Thoracic aorta (tissue), 2 donors: ENCODE measurements at regions not wholly inside any gene's neighbourhood (a gene's known extent, or its start where the extent isn't known, plus 50 kb on each side); places are given as distances from the start of the nearest gene placed in this dataset.

Experiments
- ATAC-seq: fragments of 150-250 bp; one replicate; pipeline ENCODE4 v1.8.0; 2017; ENCODE audit warnings: low read depth; ENCODE audit not compliant: insufficient number of reproducible peaks, low FRiP score
- DNase-seq: peaks from one replicate; pipeline ENCODE4 v3.0.0-alpha.2; 2020; ENCODE audit warnings: low spot score
- H3K27ac ChIP-seq, 2 donors: fragments of 200-600 bp; sonication (generic); 1 replicate in 1 of 2; 2 replicates in 1 of 2; pipeline ENCODE4 v1.5.1; 2016; ENCODE audit warnings: mild to moderate bottlenecking in 2 of 2, moderate library complexity in 2 of 2
- H3K27me3 ChIP-seq: fragments of 200-600 bp; sonication (generic); replicated peaks from 2 replicates; pipeline ENCODE4 v1.6.0; 2016; ENCODE audit warnings: mild to moderate bottlenecking; ENCODE audit not compliant: insufficient read depth
- H3K36me3 ChIP-seq: fragments of 200-600 bp; sonication (generic); one replicate; pipeline ENCODE4 v1.5.1; 2016
- H3K4me1 ChIP-seq, 2 donors: fragments of 200-600 bp; sonication (generic); 1 replicate in 1 of 2; 2 replicates in 1 of 2; pipeline versions ENCODE4 v1.5.1 to v1.6.0; 2016; ENCODE audit warnings: low read depth in 2 of 2, mild to moderate bottlenecking in 1 of 2; ENCODE audit not compliant: control insufficient read depth in 1 of 2
- H3K4me3 ChIP-seq: fragments of 200-600 bp; sonication (generic); 2 replicates; pipeline ENCODE4 v1.5.1; 2016; ENCODE audit warnings: mild to moderate bottlenecking
- H3K9me3 ChIP-seq: fragments of 200-600 bp; sonication (generic); 2 replicates; pipeline ENCODE4 v1.5.1; 2016
- TF ChIP-seq, protein P1 (sequence below): fragments of 200-600 bp; sonication (generic); IDR thresholded peaks from one replicate; pipeline ENCODE4 v1.5.1; 2019; ENCODE audit warnings: antibody characterized with exemption

DNA sequence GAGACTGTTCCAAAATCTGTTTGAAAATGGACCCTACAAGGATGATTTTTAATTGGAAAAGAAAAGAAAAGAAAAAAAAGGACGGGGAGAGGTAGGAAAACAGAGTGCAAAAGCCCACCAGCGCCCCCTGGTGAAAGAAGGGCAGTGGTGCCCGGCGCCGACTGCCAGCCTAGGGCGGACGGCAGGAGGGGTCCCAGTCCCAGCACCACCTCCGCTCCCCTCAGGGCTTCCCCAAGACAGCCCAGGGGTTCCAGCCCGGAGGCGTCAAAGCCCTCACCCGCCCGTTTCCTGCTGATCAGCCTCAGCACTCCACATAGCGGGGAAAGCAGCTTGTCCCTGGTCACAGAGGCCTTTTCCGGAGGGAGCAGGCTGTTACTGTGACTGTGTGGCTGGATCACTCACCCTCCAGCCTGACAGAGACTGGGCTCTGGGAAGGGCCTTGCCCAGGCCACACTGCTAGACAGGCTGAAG, 213.9 kb downstream of the TFCP2L1 start:
- DNase-seq (no peak), ATAC-seq (no peak)
- no peaks in the 10 kb centered on the region for H3K9me3 ChIP-seq
- no peaks in the 10 kb centered on the region for H3K27me3 ChIP-seq
- no peak overlapping the region for H3K4me3 ChIP-seq
- no peak overlapping the region for H3K27ac ChIP-seq
- H3K36me3 ChIP-seq, result no peaks in the 10 kb centered on the region
- TF ChIP-seq, protein P1, sequence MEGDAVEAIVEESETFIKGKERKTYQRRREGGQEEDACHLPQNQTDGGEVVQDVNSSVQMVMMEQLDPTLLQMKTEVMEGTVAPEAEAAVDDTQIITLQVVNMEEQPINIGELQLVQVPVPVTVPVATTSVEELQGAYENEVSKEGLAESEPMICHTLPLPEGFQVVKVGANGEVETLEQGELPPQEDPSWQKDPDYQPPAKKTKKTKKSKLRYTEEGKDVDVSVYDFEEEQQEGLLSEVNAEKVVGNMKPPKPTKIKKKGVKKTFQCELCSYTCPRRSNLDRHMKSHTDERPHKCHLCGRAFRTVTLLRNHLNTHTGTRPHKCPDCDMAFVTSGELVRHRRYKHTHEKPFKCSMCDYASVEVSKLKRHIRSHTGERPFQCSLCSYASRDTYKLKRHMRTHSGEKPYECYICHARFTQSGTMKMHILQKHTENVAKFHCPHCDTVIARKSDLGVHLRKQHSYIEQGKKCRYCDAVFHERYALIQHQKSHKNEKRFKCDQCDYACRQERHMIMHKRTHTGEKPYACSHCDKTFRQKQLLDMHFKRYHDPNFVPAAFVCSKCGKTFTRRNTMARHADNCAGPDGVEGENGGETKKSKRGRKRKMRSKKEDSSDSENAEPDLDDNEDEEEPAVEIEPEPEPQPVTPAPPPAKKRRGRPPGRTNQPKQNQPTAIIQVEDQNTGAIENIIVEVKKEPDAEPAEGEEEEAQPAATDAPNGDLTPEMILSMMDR, result peak; percentile 98
- H3K4me1 ChIP-seq, result peaks cover 2 to 5% of the 10 kb centered on the region in 2 donors

DNA sequence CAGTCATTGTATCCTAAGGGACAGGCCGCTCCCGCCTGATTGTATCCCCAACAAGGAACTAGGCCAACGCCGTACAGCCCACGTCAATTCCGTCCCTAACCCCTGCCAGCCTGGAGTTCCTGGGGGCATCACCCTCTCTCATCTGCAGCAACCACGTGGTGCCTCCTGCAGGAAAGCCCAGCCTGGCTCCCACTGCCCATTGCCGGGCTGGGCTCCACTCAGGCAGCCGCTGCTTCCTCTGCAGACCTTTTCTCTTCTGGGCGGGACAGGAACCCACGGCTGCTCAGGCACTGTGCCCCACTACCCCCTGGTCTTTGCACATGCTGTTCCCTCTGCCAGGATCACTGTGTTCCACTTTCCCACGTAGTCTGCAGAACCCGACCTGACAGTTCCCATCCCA, 212.2 kb downstream of the TFCP2L1 start:
- TF ChIP-seq, protein P1, result no peak
- Histone ChIP-seq H3K36me3 (no peaks in the 10 kb centered on the region), H3K27me3 (no peaks in the 10 kb centered on the region), H3K9me3 (no peaks in the 10 kb centered on the region), H3K27ac (no peak overlapping the region), H3K4me1 (peaks cover 2 to 5% of the 10 kb centered on the region in 2 donors), H3K4me3 (no peak overlapping the region)
- DNase-seq, result no peak
- ATAC-seq, result no peak

DNA sequence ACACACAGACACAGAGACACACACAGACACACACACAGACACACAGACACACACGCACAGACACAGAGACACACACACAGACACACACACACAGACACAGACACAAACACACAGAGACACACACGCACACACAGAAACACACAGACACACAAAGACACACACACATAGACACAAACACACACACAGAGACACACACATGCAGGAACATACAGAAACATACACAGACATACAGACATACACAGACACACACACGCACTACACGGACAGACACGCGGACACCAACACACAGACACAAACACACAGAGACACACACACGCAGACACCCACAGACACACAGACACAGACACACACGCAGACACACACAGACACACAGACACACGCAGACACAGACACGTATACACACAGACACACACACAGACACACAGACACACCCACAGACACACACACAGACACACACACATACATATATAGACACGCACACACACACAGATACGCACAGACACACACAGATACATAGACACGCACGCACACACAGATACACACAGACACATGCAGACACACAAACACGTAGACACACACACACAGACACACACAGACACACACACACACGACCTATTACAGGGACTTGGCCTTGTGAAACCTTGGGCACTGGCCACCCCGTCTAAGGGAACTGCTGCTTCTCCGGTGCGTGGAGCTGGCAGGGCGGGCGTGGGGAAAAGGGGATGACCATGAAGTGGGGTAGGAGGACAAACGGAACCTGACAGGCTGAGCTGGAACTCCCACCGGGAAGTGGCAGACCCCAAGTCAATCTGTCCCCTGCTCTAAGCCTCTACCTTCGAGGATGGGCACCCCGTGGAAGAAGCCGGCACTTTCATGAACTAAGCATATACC, 211.4 kb downstream of the TFCP2L1 start:
- H3K4me1 ChIP-seq, result peaks cover 2 to 5% of the 10 kb centered on the region in 2 donors
- ATAC-seq, result no peak

DNA sequence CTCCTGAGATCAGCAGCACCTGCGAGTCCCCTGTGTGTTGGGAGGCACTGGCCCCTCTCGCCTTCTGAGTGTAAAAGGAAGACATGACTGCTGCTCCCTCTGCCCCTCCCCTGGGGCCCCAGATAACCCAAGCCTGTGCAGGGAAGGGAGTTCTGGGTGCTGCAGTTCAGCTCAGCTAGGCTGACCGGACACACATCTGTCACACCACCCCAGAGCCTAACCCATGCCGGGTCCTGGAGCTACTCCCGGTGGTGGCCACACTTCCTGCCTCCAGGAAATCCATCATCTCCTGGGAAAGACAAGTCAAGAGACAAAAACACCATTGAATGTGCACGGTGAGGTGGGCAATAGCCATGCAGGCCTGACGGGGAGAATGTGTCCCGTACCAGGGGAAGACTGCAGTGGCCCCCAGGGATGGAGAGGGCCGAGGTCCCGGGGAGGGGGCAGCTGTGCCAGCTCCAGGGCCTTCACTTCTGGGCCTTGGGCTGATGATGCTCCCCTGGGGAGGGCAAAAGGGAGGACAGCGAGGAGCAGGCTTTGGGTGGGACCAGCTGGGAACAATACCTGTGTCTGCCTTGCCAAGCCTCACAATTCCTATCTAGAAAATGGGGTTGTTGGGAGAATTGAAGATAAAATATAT, 210.6 kb downstream of the TFCP2L1 start:
- H3K4me1 ChIP-seq, result peaks cover 2 to 5% of the 10 kb centered on the region in 2 donors

More for the DNA sequence above, 211.4 kb downstream of the TFCP2L1 start:
- Histone ChIP-seq H3K36me3 (no peaks in the 10 kb centered on the region), H3K9me3 (no peaks in the 10 kb centered on the region), H3K27me3 (no peaks in the 10 kb centered on the region), H3K27ac (no peak overlapping the region), H3K4me3 (no peak overlapping the region)
- TF ChIP-seq, protein P1, result no peak
- no peak for DNase-seq

More for the DNA sequence above, 210.6 kb downstream of the TFCP2L1 start:
- TF ChIP-seq, protein P1, result no peak
- Histone ChIP-seq H3K27me3 (no peaks in the 10 kb centered on the region), H3K9me3 (no peaks in the 10 kb centered on the region), H3K4me3 (no peak overlapping the region), H3K27ac (no peak overlapping the region), H3K36me3 (no peaks in the 10 kb centered on the region)
- DNase-seq (no peak), ATAC-seq (no peak)
